ENCODE measurements at regions not wholly inside any gene's neighbourhood (a gene's known extent, or its start where the extent isn't known, plus 50 kb on each side); places are given as distances from the start of the nearest gene placed in this dataset.

GRCh38 chr2:128436479-128437203, 118.0 kb upstream of the HS6ST1 start:
- ATAC-seq (no peak), DNase-seq (no peak)
- no peak overlapping the region for H3K27ac ChIP-seq
- H3K36me3 ChIP-seq, result no peaks in the 10 kb centered on the region
- H3K4me3 ChIP-seq, result no peak overlapping the region
- H3K9me3 ChIP-seq, result no peaks in the 10 kb centered on the region
- no peaks in the 10 kb centered on the region for H3K27me3 ChIP-seq
- no peak for TF ChIP-seq CTCF (IDR thresholded peaks at IDR 0.05)
- intact Hi-C loops (cut with DNase I), result no loop called here
- no peaks in the 10 kb centered on the region for H3K4me1 ChIP-seq

GRCh38 chr2:128437204-128437565, 118.5 kb upstream of the HS6ST1 start:
- TF ChIP-seq CTCF (IDR thresholded peaks at IDR 0.05), result no peak
- Histone ChIP-seq H3K4me1 (peaks cover 0 to 2% of the 10 kb centered on the region in 2 donors), H3K4me3 (no peak overlapping the region), H3K27me3 (no peaks in the 10 kb centered on the region), H3K9me3 (no peaks in the 10 kb centered on the region), H3K36me3 (no peaks in the 10 kb centered on the region), H3K27ac (no peak overlapping the region)
- peak in 1 of 4 donors; percentile 26 for DNase-seq
- intact Hi-C loops (cut with DNase I), result no loop called here
- no peak for ATAC-seq

- DNase-seq, result peak in 2 of 4 donors; percentile 30 to 70
- no peak for TF ChIP-seq CTCF (IDR thresholded peaks at IDR 0.05)
- H3K36me3 ChIP-seq, result no peaks in the 10 kb centered on the region
- peaks cover 6 to 9% of the 10 kb centered on the region in 2 donors for H3K4me1 ChIP-seq
- no peak for ATAC-seq
- no peak overlapping the region for H3K4me3 ChIP-seq
- H3K27ac ChIP-seq, result no peak overlapping the region
- H3K27me3 ChIP-seq, result no peaks in the 10 kb centered on the region
- H3K9me3 ChIP-seq, result no peaks in the 10 kb centered on the region
- intact Hi-C loops (cut with DNase I), result no loop called here
Observed at GRCh38 chr2:128438091-128438490, 119.4 kb upstream of the HS6ST1 start.

GRCh38 chr2:128438586-128438985, 119.9 kb upstream of the HS6ST1 start:
- no peak for ATAC-seq
- intact Hi-C loops (cut with DNase I), result no loop called here
- Histone ChIP-seq H3K4me3 (no peak overlapping the region), H3K27ac (no peak overlapping the region), H3K9me3 (no peaks in the 10 kb centered on the region), H3K27me3 (no peaks in the 10 kb centered on the region), H3K36me3 (no peaks in the 10 kb centered on the region), H3K4me1 (peaks cover 9 to 10% of the 10 kb centered on the region in 2 donors)
- no peak for TF ChIP-seq CTCF (IDR thresholded peaks at IDR 0.05)
- peak in 2 of 4 donors; percentile 27 to 50 for DNase-seq

- Histone ChIP-seq H3K36me3 (no peaks in the 10 kb centered on the region), H3K4me3 (no peak overlapping the region), H3K27ac (no peak overlapping the region), H3K27me3 (no peaks in the 10 kb centered on the region), H3K9me3 (no peaks in the 10 kb centered on the region), H3K4me1 (peaks cover 9 to 10% of the 10 kb centered on the region in 2 donors)
- ATAC-seq (no peak), DNase-seq (peak in 2 of 4 donors; percentile 24 to 59)
- TF ChIP-seq CTCF (IDR thresholded peaks at IDR 0.05), result no peak
- intact Hi-C loops (cut with DNase I), result no loop called here
Observed at GRCh38 chr2:128439031-128439790, 120.5 kb upstream of the HS6ST1 start.
